Ovary (tissue), 3 donors: ENCODE measurements at regions not wholly inside any gene's neighbourhood (a gene's known extent, or its start where the extent isn't known, plus 50 kb on each side); places are given as distances from the start of the nearest gene placed in this dataset.

ENCODE experiments used
- CTCF ChIP-seq, 3 donors: fragments of 450-650 bp in 2 of 3; fragments of 200-600 bp in 1 of 3; IDR thresholded peaks; one replicate each; pipeline versions ENCODE4 v1.5.1 to v1.8.0; 2016 to 2022; ENCODE audit warnings: antibody characterized with exemption in 3 of 3, mild to moderate bottlenecking in 1 of 3
- EP300 ChIP-seq: sonication (generic); formaldehyde crosslinking; IDR thresholded peaks from one replicate; pipeline ENCODE4 v1.6.1; 2017; ENCODE audit warnings: antibody characterized with exemption
- POLR2A ChIP-seq: fragments of 450-650 bp; IDR thresholded peaks from one replicate; pipeline ENCODE4 v1.6.1; 2017; ENCODE audit warnings: antibody characterized with exemption, mild to moderate bottlenecking, moderate library complexity
- donor health status: DM: no; HTN: no; CAD: no.

DNA sequence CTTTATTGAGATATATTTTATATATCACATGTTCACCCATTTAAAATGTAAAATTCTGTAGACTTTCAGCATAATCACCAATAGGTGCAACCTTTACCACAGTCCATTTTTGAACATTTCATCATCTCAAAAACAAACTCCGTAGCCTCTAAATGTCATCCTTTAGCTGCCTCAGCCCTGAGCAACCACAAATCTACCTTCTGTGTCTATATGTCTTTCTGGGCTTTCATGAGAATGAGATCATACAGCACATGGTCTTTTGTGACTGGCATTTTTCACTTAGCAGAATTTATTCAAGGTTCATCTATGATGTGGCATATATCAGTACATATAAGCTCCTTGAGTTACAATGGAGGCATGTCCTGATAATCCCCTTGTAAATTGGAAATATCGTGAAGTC is 320.5 kb downstream of the ETS1 start:
- no peak for TF ChIP-seq CTCF (IDR thresholded peaks at IDR 0.05)
- TF ChIP-seq EP300: no peak
- TF ChIP-seq POLR2A: no peak
